ENCODE measurements at regions not wholly inside any gene's neighbourhood (a gene's known extent, or its start where the extent isn't known, plus 50 kb on each side); places are given as distances from the start of the nearest gene placed in this dataset.
A peak's percentile ranks its signal among the peaks of the same experiment; 100 is the strongest.
"Not testable (repeated sequence)": the region's sequence is repeated elsewhere in the genome, so short reads cannot be mapped to it uniquely, and the experiment has no call there.

DNA sequence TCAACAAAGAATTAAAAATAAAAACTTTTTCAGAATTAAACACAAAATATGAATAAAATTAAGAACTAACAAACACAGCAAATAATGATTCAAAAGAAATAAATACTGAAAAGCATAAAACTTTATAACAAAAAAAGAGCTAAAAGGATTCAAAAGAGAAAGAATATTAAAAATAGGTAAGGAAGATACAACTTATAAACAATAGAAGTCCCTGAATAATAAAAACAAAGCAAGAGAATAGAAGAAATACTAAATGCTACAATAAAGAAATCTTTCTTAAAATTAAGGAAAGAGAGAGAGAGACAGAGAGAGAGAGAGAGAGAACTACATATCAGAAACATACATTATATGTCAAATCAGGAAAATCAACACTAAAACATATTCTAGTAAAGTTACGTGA is 619.9 kb upstream of the SLIT2 start:
- no peak for DNase-seq (ENCODE audit: low read depth)

DNA sequence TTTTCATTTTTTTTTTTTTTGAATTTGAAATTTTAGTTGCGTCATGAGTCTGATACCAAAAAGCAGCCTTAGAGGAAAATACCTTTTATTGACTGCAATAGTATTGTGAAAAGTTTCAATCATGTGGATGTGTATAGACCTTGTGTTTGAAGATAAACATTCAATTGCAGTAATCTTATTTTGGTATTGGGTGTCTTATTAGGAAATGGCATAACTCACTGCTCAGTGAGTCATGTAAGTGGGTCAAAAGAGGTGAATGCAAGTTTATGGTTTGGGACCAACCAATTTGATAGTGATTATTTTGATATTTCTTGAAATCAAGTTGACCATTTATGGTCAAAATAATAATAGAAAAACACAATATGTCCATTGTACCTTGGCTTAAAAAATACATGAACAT is 627.8 kb upstream of the SLIT2 start:
- no peak for DNase-seq (ENCODE audit: low read depth)

DNA sequence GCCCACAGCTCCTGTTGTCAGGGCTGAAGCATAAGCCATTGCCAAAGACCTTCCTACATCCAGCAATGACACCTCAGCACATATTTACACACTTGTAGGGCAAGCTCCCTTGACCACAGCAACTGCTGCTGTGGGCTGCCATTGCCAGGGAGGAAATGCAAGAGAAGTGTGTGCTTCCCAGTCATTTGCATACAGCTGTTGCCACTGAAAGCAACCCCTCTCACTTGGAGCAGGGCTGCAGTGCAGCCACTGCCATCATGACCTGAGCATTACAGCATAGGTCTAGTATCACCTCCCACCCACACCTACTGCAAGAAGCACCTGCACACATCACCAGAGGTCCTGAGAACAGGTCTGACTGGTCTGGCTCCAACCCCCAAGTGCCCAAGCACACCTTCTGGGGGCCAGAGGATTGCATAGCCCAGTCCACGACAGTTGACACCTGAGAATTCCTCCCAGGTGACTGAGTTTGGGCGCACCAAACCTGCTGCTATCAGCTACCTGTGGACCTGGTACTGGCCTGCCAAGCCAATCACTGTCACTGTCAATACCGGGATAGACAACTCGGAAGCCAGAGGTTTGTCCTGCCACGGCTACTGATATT is 636.5 kb upstream of the SLIT2 start:
- no peak for DNase-seq (ENCODE audit: low read depth)

DNA sequence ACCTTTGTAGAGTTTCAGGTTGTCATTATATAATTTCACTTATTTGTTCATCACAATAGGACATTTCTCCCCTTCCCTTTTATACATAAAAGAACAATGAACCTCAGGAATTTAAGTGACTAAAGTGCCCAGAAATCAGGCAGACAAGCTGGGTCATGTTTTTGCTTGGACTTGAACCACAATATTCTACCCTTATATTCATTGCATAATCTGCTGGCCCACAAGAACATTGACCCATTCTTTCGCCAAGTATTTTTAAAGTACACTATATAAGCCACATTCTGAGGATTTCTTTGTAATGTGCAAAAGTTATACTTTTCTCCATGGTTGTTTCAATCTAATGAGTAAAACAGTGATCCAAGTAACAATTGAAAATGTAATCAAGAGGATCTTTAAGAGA is 637.5 kb upstream of the SLIT2 start:
- no peak for DNase-seq (ENCODE audit: low read depth)

DNA sequence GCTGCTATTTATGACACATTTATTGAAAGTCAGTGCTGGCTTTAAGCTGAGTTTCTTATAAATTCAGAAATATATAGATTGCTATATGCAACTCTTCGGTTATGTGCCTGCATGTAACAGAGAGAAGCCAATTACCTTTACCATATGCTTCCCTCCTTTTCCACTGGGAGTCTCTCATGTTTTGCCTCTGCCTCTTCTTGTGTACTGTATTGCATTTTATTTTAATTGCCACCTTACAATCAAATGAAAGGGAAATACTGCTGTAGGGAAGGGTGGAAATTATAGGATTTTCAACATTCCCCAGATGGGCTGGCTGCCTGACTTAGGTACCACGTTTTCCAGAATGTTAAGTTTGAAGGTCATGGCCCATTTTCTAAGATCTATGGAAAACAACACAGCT is 655.4 kb upstream of the SLIT2 start:
- DNase-seq (ENCODE audit: low read depth) = no peak

DNA sequence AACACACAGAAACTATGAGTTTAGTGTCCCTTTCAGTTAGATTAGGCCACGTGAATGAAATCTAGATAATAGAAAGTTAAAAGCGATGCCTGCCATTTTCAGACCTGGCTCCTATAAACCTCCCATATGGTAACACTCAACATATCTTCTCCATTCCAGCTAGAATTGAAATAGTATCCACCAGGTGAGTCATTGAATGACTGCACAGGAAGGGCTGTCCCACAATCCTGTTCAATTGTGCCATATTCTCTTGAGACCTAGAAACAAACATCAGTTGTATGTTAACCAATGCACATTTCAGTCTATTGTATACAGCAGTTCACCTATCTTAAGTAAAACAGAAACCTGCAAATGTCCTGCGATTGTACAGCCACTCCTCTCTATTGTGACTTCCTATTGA is 659.3 kb upstream of the SLIT2 start:
- DNase-seq (ENCODE audit: low read depth) = no peak

DNA sequence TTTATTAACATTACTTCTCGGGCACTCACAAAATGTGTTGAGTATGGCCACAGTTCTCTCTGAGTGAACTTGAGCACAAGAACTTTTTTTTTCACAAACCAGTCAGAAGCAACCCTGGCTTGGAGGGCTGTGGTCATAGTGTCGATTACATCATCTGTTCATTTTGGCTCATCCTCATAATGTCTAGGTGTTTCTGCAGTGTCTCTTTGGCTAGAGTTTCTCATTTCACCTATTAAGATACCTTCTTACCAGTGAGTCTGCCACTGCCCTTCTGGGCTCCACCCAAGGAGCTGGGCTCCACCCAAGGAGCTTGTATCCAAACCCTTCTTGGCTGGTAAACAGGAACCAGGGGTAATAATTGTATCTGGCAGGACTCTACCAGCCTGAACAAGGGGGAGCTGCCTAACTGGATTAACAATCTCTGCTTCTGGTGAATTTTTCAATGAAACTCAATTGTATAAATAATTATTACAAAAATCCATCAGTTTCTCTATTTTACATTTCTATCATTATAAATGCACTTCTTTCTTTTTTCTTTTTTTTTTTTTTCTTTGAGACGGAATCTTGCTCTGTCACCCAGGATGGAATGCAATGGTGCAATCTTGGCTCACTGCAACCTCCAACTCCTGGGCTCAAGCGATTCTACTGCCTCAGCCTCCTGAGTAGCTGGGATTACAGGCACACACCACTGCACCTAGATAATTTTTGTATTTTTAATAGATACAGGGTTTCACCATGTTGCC is 667.7 kb upstream of the SLIT2 start:
- DNase-seq (ENCODE audit: low read depth) = no peak

DNA sequence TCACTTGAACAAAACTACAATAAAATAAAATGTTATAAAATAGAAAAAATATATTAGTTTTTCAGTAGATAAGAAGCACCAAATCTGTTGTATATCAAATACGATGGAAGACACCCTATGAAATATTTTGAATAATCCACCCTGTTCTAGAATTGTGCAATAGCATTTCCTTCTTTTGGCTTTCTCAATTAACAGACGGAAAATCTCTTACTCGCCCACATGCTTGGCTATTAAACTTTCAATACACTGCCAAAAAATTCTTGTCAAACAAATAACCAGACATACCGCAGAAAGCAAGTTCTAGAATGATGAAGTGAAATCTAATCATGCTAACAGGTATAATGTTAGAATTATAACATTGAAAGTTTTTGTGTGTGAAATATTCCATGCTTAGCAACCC is 671.6 kb upstream of the SLIT2 start:
- no peak for DNase-seq (ENCODE audit: low read depth)

DNA sequence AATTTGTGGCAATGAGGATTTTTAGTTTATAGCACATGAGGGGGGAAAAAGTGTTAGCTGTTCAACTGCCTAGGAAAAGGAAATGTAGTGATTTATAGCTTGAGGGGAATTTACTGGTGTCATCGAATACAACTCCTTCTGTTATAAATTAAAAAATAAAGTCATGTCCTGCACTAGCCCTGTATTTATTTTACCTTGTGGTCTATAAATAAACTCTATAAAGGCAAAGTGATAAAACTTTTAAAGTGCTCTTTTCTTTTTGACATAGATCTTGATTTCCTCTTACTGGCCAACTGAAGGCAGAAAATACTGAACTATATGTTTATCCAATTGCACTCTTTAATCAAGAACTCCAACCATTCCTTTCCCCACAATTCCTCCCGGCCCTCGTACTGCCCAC is 672.1 kb upstream of the SLIT2 start:
- no peak for DNase-seq (ENCODE audit: low read depth)

DNA sequence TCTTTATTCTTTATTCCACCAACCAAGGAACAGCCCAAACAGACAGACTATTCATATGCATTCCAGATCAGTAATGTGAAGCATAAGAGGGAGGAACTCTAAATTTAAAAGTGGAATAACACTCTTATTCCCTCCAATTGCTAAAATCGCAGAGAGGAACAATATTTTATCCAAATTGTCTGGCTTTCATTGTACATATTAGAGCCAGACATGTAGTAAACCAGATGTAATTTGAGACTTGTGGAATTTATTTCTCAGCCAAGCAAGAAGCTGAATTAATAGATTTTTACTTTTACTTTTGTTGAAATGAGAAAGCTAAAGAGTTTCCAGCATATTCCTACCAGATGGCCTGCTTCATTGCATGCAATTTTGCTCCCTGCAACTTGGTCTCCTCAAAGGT is 674.6 kb upstream of the SLIT2 start:
- no peak for DNase-seq (ENCODE audit: low read depth)

DNA sequence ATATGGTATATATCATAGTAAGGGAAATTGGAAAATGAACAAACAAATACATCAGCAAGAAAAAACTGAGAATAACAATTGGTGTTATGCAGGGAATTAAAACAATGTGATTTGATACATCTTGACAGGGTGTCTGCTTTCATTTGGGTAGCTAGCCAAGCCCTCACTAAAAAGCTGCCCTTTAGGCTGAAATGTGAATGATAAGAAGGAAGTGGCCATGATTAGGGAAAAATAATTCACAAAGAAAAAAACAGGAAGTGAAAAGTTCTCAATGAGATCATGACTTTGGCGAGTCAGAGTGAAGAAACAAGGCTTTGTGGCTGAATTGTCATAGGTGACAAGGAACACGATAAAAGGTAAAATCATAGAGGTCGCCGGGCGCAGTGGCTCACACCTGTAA is 675.8 kb upstream of the SLIT2 start:
- no peak for DNase-seq (ENCODE audit: low read depth)

DNA sequence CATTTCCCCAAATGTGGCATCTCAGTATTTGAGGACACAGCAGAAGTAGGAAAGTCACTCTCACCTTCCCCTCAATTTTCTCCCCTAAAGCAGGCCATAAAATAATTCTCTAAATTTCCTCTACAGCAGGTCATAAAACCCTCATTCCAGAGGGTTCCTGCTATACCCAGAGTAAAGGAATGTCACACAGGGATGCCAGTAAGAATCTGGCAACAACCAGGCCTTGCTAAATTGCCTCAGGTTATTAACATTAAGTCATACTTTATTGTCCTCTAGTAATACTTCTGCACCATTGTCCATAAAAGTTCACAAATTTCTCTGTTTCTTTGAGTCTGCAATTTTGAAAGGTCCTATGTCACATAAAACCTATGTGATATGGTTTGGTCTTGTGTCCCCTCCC is 685.7 kb upstream of the SLIT2 start:
- no peak for DNase-seq (ENCODE audit: low read depth)

DNA sequence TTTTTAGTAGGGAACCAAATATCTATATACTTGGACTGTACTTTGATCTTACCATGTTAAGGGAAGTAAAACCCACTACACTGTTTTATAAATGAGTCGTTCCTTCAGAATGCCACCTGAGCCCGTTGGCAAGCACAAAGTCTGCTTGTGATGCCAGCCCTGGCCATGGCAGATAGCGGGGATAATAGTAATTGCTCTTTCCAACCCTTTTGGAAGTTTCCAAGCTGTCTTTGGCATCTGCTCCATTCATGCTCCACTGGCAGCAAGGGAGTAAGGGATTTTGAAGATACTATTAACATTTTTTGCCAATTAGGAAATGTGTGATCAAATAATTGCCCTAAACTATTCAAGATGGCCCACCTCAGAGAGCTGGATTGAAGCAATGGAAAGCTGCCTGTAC is 689.2 kb upstream of the SLIT2 start:
- DNase-seq (ENCODE audit: low read depth) = no peak

DNA sequence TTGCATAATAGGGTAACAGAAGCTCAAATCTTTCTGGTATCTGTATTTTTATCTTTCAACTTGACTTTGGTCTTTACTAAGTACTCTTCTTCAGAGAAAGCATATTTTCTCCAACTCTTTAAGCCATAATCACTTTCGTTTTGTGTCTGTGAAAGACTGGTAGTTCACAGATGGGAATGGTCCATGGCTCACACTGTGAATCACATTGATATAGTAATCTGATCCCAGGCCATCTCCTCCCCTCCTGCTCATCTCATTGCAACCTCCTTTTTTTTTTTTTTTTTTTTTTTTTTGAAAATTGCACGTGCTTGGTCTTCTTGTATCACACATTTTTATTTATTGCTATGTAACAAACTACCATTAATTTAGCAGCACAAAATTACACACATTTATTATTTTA is 694.5 kb upstream of the SLIT2 start:
- peak; percentile 0 for DNase-seq (ENCODE audit: low read depth)

DNA sequence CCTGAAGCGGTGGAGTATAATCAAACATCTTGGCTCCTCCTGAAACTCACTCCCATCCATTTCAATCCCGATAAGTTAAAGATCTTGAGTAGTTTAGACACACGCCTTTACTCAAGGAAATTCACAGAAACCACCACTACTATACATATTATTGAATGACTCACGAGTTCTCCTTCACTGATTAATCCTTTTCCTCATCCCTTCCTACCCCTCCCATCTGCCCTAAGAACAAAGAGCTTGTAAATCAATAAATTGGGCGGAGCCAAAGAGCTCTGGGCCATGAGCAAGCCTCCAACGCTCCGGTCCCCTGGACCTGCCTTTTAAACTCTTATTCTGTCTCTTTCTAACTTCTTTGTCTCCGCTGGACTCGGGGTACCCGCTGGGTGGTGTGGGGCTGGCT is 695.4 kb upstream of the SLIT2 start:
- not testable (repeated sequence) for DNase-seq (ENCODE audit: low read depth)

DNA sequence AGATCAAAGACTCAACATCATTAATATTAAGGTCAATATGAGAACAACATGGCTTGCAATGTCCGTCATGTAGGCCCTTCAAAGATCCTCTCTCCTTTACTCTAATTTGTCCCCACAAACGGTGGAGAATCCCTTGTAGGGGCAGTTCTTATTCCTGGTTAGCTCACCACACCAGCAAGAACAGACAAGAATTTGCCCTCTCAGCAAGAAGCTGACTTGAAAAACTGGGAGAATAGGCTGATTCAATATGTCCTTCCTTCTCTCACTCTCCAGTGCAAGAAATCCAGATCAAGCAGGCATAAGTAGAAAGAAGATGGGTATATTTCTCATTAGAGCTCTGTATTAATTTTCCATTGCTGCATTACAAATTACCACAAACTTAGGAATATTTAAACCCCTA is 704.2 kb upstream of the SLIT2 start:
- no peak for DNase-seq (ENCODE audit: low read depth)

DNA sequence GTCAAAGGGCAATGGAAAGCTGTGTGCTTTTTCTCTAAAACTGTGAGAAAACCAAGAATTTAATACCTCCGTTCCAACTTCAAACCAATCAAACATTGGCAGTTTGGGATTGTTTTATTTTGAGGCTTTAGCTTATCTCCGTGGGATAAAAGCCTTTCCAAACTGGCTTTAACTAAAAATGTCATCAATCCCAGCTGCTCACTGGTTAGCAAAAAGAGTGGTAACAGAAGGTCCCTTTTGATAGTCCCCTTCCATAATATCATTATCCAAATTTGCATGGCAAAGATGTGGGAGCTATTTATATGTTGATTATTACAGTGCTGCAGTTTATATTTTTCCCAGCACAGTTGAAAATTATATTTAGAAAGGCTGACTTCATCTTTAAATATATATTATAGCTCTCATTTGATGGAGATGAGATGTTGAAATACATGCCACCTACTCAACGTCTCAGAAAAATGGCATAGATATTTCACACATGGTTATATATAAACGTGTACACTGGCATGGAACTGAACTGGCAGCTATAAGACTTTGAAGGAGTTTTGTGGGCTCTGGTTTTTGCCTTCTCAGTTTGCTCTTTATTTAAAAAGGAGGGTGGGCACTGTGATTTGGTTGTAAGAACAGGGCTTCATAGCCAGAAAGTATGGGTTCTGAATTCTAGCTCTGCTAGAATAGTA is 707.1 kb upstream of the SLIT2 start:
- no peak for DNase-seq (ENCODE audit: low read depth)

DNA sequence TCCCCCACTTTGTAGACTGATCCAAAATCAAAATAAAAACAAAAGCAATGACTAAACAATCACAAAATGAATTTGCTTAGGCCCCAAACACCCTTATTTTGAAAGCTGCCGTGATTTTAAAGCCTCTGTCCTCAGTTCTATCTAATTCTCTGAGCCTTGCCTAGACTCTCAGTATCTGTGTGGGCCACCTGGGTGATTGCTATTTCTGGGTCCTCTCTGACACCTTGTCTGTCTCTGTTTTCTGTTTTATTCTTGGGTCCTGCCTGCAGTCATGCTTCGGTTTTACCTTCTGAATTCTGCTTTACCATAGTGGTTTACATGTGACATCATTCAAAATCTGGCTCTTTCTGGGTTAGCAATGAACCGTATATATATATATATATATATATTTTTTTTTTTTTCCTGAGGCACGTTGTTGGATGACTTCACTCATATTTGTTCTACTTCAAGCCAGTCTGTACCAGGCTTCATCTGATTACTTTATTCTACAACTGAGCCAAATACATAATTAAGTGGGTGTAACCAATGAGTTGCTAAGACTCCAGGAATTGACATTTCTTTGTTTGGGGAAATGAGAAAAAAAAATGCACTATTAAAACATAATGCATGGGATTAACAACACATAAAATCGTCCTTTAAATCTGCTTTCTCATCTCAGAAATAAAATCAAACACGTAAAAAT is 710.7 kb upstream of the SLIT2 start:
- no peak for DNase-seq (ENCODE audit: low read depth)

DNA sequence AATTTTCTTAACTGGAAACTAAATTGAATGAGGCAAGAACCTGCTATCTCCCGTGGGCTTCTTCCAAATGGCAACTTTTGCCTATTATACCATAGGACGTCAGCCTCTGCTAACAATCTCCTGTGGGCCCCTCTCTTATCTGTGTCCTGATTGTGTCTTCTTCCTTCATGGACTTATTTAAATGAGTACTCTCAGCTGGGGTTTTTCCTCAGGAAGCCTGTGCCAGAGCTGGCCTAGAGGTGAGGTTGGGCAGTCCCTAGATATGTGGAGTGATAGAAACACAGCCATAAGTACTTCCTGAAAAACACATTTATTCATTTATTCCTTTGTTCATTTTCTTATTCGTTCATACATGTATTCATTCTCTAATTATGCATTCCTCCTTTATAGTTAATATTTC is 712.5 kb upstream of the SLIT2 start:
- no peak for DNase-seq (ENCODE audit: low read depth)

DNA sequence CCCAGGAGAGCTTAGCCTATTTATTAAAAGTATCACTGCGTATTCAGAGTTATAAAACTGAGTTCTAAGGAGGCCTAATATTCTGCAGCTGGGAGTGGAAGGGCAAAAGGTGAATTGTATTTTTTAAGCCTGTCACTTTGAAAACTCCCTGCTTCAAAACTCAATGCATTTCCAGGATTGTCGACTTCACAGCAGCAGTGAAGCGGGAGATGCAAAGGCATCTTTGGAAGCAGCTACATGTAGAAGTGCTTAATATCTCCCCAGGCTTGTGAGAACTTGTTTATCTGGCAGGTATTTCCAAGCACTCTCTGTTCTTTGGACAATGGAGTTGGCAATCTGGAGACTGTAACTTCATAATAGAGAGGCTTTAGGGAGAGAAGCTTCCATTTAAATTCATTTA is 717.5 kb upstream of the SLIT2 start:
- DNase-seq (ENCODE audit: low read depth) = no peak

DNA sequence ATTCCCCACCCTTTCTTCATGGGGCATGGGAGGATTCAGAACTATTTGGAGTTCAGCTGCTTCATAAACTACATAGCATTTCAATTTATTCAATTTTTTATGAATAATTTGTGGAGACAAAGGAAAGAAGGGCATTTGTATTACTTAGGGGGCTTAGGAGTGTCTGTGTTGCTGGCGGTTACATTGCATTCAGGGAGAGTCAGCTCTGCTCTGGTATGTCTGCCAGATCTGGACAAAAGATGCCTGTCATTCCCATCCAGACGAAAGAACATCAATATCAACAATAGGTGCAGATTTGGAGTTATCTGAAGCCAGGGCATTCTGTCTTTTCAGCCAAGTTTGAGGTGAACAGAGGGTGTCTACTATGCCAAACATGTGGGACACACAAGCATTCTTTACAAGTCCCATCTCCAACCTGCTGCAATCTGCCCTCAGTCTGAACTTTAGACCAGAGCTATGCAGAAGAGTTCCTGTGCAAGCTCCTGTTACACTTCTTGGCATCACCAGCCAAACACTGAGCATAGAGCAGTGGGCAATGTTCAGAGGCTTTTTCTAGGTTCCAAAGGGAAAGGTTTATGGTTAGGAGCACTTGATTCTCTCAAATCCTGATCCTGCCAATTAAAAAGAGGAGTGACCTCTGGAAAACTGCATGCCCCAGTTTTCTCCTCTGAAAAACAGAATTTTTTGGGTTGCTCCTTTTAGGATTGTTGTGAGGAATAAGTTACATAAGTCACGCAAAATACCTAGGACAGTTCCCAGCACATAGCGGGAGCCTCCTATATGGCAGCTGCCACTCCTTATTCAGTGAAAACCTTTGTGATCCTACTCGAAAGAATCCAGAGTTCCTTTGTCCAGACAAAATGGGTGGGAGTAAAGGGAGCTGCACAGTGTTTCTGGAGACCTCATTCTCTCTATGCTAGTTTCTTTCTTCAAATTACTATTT is 719.5 kb upstream of the SLIT2 start:
- DNase-seq (ENCODE audit: low read depth) = no peak

DNA sequence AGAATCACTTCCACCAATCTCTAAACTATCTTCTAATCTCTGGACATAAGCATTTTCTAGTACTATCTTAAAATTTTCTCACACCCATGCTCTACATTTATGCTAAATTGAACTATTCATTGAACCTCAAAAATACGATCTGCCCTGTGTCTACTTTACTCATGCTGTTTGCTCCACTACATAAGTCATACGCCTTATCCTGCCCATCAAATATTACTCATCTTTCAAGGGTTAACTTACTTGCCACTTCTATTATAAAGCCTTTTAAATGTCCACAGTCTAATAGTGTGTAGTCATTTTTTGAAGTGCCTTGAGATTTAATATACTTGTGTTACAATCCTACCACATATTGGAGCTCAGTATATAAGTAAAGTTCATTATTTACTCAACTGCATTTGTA is 727.7 kb upstream of the SLIT2 start:
- DNase-seq (ENCODE audit: low read depth) = no peak
